ENCODE measurements at regions not wholly inside any gene's neighbourhood (a gene's known extent, or its start where the extent isn't known, plus 50 kb on each side); places are given as distances from the start of the nearest gene placed in this dataset.
"Not testable (repeated sequence)": the region's sequence is repeated elsewhere in the genome, so short reads cannot be mapped to it uniquely, and the experiment has no call there.

DNA sequence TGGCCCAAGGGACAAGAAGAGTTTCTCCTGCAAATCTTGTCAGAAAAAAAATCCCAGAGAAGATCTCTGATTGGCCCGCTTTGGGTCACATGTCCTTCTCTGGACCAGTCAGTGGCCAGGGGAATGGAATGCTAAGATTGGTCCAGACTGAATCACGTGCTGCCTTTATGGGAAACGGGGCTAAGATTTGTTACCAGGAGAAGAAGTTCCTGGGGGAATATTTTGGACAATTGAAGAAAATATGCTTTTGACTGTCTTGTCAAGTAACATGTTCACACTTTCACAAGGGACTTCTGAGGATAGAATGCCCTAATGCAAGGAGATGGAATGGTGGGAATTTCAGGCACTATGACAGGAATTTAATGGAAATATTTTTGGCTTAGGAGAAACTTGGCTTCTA lies 74.1 kb upstream of the SH3PXD2B start:
- peak; percentile 55 for DNase-seq (ENCODE audit: low spot score)

DNA sequence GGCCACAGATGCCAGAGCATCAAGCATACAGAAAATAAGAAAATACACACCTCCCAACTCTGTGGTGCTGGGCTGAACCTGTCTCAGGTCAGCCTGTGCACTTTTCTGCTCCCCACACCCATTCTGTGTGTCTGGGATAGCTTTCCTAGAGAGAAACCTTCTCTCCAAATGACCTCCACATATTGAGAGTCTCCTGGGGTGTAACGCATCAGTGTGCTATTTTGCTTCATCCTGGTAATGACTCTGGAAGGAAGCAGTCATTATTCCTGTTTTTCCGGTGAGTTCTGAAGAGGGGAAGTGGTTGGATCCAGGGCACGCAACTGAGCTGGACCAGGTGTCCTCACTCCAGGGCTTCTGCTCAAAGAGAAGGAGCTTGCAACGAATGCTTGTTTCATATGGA lies 73.2 kb upstream of the SH3PXD2B start:
- no peak for DNase-seq (ENCODE audit: low spot score)

DNA sequence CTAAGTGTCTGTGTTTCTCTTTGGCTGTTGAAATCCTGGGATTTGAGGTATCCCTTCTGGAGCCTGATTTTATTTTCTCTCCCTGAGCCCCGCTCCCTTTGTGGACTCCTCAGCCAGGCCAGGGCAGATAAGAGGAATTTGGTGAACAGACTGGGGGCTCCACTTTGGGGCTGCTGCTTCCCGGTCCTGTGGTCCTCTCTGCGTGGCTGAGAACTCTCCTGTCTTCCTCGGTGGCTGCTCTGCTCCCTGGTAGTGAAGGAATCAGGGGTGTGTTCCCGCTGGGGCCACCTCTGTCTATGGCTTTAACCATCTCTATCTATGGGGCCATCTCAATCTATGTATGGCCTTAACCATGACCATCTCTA lies 71.7 kb upstream of the SH3PXD2B start:
- DNase-seq (ENCODE audit: low spot score): no peak

DNA sequence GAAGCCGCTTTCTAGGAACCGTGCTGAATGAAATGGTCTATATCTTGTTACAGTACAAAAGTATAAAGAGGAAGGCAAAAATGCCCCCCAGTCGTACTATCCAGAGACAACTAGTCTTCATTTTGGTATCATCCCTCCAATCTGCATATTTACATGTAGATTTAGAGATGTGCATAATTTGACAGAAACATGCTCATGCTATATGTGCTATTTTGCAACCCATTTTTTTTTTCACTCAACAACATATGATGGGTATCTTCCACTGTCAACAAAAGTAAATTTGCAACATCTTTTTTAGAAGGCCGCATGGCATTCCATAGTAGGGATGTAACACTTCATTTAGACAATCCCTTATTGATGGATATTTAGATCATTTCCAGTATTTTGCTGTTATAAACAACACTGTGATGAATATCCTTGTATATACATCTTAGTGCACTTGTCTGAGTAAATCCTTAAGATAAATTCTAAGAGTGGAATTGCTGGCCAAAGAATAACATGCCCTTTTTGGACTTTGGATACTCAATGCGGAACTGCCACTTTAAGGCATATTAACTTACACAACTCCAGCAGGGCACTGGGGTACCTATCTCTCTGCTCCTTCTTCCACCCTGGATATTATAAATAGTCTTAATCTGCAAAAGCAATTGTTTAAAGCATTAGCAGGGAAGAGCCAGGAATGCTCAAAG lies 71.1 kb upstream of the SH3PXD2B start:
- DNase-seq (ENCODE audit: low spot score): no peak

DNA sequence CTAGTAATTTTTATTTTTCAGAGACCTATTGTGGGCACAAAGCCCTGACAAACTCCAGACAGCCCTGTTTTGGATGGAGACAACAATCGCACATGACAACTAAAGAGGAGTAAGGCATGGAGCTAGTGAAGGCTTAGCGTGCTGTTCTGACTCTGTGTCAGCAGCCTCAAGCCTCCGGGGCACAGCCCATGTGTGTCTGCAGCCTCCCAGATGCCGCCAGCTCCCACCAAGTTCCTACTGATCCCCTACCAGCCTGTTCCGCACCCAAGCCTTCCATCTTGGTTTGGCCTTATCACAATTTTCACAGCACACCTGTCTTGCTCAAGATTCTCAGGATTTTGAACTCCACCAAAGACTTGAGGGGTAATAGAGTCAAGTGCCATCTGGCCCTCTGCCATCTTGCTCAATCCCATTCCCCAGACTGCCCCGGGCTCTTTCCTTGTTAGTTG lies 70.3 kb upstream of the SH3PXD2B start:
- DNase-seq (ENCODE audit: low spot score): no peak

DNA sequence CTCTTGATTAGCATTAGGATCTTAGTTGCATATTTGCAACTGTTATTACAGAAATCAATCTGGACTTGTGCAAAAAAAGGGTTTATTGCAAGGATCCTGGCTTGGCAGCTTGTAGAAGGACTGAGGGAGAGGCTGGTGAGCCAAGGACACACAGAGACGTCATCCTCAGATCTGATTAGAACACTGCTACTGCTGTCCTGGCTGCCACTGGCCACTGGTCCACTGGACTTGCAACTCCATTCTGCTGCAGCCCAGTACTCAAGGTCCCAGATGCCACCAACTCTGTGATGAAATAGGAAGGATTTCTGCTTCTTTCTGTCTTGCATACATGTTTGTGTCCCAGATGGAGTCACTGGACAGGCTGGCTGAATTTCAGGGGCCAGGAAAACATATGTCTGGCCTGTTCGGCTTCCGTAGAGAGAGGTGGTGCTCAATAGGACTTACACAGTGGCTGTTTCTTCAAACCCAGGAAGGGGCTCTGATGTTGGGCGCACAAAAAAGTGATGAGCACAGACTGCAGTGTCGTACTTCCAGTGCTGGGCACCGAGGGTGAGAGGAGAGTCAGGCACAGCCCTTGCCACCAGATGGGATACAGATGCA lies 68.9 kb upstream of the SH3PXD2B start:
- no peak for DNase-seq (ENCODE audit: low spot score)

DNA sequence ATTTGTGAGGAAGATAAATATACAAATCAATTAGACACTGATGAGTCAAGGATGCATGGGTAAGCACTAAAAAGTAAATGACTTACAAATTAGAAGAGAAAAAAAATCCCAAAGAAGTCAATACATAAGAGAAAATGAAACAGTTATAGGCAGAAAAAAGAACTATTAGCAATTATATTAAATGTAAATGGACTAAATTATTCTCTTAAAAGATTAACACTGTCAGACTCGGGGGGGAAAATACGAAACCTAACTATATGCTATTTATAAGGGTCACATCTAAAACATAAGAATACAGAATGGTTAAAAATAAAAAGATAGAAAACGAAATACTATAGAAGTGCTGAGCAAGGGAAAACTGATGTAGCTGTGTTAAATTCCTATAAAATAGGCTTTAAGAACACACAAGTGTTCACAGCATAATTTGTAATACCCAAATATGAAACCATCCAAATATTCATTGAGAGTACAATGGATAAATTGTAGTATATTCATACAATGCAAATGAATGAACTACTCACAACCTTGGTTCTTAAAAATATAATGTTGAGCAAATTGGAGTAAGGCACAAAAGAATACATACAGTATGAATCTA lies 67.1 kb upstream of the SH3PXD2B start:
- DNase-seq (ENCODE audit: low spot score): no peak

DNA sequence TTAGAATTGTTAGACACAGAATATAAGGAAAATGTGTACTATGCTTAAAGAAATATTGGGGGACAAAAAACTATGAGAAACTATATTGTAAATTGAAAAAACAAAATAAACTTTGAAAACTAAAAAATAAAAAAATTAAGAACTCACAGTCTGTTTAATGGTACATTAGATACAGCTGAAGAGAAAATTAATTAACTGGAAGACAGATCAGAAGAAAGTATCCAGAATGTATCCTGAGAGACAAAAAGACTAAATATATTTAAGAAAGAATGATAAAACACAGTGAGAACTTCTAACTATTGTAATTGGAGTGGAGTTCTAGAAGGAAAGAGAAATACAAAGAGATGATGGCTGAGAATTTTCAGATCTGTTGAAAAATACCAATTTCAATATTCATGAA lies 57.6 kb upstream of the SH3PXD2B start:
- DNase-seq (ENCODE audit: low spot score): no peak

DNA sequence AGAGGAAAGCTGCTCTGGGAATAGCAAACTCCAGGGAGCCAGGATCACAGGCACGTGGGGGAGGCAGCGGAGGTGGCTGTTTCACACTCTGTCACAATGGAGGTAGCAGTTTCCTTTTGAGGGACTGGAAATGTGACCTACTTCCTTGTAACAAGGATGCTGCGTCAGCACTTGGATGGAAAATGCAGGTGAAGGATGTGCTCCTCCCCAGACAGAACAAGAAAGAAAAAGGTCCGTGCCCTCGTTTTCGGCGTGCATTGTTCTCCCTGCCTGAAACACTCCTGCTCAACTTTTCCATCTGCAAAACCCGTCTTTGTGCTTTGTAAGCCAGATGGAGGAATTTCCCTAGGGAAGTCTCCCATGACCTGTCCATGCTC lies 55.1 kb upstream of the SH3PXD2B start:
- no peak for DNase-seq (ENCODE audit: low spot score)

DNA sequence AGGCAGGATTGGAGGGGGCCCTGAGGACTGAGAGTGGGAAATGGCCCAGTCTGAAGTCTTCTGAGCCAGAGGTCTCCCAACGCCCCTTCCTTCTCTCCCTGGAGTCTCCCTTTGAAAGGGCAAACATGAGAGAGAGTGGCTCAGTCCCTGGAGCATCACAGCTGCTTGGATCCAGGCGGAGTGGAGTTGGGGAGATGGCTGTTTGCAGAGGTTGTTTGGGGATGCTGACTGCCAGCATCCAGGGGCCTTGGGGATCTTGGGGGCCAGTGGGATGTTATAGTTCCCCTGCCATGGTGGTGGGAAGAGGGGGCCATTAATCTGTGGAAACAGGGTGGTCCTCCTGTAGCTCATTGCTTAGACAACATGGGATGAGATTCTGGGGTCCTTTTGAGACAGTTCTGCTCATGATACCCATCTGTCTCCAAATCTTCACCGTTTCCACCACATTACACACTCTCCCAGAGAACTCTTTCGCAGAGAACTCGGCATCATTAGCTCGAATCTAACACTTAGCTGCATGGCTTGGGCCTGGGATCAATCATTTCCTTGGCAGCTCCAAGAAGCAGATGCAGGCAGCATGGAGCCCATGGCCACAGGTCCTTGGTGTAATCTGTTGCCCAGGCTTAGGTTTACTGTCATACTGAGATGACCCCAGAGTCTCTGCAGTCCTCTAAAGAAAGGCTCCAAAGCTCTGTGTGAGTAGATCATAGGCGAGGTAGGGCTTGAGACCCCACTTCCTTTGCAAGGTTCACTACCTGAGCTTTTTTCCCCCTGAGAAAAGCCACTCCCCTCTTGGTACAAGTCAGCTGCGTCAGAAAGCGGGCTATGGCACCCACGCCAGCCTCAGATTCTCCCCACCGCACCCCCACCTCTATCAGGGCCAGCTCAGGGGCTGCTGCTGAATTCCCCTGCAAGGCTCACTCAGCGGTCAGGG lies 54.4 kb upstream of the SH3PXD2B start:
- DNase-seq (ENCODE audit: low spot score): no peak

DNA sequence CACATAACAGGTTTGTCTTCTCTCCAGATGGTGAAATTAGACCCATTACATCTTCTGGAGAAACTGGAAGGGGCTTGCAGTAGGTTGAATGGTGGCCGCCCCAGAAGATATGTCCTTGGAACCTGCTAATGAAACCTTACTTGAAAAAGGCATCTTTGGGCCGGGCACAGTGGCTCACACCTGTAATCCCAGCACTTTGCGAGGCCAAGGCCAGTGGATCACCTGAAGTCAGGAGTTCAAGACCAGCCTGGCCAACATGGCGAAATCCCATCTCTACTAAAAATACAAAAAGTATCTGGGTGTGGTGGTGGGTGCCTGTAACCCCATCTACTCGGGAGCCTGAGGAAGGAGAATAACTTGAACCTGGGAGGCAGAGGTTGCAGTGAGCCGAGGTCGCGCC lies 53.2 kb upstream of the SH3PXD2B start:
- not testable (repeated sequence) for DNase-seq (ENCODE audit: low spot score)

DNA sequence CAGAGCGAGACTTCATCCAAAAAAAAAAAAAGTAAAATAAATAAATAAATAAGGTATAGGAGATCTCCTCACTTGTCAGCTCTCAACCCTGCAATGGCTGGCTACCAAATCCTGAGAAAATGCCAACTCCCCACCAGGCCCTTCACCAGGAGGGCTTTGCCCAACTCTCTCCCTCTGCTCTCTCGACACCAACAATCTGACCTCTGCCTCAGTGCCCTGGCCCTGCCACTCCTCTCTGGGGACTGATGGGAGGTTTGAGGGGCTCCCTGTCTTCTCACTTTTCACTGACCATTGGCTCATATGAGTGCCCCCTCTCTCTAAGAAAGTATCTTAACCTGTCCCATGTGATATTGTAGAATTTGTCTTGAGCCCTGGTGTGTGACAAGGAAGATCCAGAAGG lies 52.6 kb upstream of the SH3PXD2B start:
- no peak for DNase-seq (ENCODE audit: low spot score)

DNA sequence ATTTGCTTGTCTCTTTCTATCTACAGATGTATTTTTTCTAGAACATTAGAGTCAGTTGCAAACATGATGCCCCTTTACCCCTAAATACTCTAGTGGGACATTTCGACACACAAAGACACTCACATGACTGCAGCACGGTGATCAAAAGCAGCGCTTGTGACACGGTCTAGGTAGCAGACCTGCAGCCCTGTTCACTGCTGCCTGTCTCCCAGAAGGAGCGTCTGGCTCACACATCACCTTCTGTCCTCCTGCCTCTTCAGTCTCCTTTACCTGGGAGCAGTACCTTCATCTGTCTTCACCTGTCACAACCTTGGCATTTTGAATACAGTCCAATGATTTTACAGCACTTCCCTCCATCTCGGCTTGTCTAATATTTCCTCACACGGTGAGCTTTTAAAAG lies 51.9 kb upstream of the SH3PXD2B start:
- no peak for DNase-seq (ENCODE audit: low spot score)

DNA sequence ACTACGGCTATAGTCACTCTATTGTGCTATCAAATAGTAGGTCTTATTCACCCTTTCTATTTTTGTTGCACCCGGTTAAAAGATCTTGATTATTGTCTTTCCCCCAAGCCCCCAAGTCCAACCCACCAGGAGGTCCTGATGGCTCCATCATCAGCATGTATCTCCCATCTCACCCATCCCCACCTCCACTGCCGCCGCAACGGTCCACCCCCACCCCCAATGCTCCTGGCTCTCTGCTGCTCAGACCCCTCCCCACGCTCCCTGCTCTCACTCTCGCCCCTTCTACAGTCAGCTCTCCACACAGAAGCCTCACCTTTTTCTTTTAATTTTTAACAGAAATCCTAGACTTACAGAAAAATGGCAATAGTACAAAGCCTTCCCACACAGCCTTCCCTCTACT lies 51.5 kb upstream of the SH3PXD2B start:
- DNase-seq (ENCODE audit: low spot score): no peak

DNA sequence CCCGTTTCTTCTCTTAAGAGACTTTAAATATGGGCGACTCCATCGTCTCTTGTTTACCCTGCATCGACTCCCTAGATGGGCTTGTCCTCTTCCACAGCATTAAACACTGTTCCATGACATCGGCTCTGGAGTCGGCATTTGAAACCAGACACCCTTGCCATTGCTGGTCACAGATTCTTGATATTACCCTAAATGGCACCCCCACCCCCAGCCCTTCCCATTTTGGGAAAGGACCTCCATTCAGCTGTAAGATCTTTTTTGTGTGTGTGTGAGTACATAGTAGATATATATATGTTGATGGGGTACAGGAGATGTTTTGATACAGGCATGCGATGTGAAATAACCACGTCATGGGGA lies 51.1 kb upstream of the SH3PXD2B start:
- DNase-seq (ENCODE audit: low spot score): no peak

DNA sequence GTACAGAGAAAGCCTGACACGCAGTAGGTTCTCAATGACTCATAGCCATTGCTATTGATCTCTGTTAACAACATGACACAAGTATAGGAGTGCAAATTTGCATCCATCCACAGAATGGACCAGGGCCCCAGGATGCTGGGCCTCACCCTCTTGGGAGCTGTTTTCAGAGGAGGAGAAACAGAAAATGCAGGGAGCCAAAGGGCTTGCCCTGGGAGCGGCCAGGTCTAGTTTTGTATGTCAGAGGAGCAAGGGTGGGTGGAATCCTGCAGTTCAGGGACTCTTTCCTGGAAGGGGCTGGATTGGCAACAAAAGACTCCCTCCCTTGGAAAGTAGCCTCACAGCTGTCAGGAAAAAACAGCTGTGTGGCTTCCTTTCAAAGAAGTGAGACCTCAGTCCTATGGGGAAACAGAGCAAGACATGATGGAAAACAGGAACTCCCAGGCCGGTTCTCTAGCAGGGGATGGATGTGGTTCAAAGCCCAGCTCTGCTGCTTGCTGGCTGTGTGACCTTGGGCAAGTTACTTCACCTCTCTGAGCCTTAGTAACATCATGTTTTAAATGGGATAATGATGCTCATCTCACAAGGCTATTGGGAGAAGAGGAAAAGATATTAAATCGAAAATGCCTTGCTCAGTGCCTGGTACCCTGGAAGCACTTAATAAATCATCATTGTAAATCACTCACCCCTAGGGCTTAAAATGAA lies 50.5 kb upstream of the SH3PXD2B start:
- no peak for DNase-seq (ENCODE audit: low spot score)

DNA sequence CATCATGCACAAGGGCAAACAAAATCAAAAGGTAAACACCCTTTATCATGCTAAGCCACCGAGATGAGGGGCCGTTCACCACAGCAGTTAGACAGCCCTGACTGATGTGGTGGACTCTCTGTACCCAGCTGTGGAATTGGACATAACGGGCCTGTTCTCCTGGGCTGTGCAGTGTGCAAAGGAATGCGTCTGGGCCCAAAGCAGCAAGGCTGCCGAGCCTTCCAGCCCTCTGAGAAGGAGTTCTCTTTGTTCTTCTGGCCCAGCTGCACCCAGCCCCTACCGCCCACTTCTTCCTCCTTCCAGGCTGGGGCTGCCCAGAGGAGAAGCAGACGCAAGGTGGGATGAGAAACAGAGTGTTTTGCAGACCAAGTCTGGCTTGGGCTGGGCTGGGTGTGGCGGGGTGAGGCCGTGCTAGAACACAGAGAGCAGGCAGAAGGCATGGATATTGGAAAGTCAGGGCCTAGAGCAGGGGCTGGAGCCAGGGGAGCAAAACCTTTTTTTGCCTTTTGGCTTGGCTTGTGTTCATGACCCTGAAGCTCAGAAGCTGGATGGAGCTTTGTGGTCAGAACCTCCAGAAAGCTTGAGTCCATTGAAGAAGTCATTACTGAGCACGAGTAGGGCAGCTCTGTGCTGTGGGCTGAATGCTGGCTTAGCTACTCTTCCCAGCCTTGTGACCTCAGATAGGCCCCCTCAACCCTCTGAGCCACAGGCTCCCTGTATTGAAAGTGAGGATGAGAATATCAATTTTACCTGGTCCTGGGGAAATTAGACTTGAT lies 49.8 kb upstream of the SH3PXD2B start:
- DNase-seq (ENCODE audit: low spot score): no peak
